ENCODE measurements at regions not wholly inside any gene's neighbourhood (a gene's known extent, or its start where the extent isn't known, plus 50 kb on each side); places are given as distances from the start of the nearest gene placed in this dataset.

DNA sequence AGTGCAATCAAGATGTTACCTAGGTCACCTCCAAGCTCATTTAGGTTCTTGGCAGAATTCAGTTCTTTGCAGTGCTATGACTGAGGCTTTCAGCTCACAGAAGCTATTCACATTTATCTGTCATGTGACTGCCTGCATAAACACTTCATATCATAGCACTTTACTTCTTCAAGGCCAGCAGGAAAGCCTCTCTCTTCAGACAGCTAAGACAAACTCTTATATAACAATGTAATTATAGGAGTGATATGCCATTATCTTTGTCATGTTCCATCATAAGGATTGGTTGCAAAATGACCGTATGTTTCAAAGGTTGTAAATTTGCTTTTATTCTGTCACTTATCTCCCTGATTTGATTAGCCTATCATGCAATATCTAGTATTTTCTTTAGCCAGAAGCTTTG lies 78.8 kb upstream of the TMEM196 start:
- H3K27ac ChIP-seq, result no peak overlapping the region
- no peaks in the 10 kb centered on the region for H3K27me3 ChIP-seq
- no peak for TF ChIP-seq POLR2A (IDR thresholded peaks at IDR 0.05)
- TF ChIP-seq, protein P1, sequence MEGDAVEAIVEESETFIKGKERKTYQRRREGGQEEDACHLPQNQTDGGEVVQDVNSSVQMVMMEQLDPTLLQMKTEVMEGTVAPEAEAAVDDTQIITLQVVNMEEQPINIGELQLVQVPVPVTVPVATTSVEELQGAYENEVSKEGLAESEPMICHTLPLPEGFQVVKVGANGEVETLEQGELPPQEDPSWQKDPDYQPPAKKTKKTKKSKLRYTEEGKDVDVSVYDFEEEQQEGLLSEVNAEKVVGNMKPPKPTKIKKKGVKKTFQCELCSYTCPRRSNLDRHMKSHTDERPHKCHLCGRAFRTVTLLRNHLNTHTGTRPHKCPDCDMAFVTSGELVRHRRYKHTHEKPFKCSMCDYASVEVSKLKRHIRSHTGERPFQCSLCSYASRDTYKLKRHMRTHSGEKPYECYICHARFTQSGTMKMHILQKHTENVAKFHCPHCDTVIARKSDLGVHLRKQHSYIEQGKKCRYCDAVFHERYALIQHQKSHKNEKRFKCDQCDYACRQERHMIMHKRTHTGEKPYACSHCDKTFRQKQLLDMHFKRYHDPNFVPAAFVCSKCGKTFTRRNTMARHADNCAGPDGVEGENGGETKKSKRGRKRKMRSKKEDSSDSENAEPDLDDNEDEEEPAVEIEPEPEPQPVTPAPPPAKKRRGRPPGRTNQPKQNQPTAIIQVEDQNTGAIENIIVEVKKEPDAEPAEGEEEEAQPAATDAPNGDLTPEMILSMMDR (IDR thresholded peaks at IDR 0.05), result no peak
- no peak overlapping the region for H3K4me3 ChIP-seq
- H3K4me1 ChIP-seq, result no peaks in the 10 kb centered on the region
- no peak for DNase-seq
- 40 to 44% methylated on average over 1 of the region's 1 CpG for WGBS, 2 donors
- H3K36me3 ChIP-seq (ENCODE audit: low read depth, missing control alignments), result no peaks in the 10 kb centered on the region
- intact Hi-C loops (cut with DNase I; ENCODE audit: low total_unique reads), result no loop called here
- H3K9me3 ChIP-seq, result no peaks in the 10 kb centered on the region

DNA sequence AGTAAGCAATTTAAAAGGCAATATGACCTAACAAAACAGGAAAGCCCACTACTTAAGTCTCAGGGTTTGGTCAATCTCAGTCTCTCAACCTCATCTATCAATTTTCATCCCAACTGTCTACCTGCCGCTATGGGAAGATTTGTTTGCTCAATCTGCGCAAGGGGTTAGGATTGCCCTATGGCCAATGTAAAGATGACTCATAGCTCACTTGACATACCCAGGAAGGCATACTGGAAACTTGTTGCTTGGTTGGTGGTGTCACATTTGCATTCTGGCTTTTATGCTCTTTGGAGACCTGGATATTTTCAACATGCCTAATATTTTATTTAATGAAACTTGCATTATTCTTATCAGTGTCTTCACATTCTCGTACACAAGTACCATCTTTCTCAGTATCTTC lies 78.1 kb upstream of the TMEM196 start:
- TF ChIP-seq POLR2A (IDR thresholded peaks at IDR 0.05), result no peak
- TF ChIP-seq, protein P1 (IDR thresholded peaks at IDR 0.05), result no peak
- DNase-seq, result no peak
- WGBS, 2 donors, result 83 to 89% methylated on average over 3 of the region's 3 CpGs
- intact Hi-C loops (cut with DNase I; ENCODE audit: low total_unique reads), result no loop called here
- H3K4me1 ChIP-seq, result no peaks in the 10 kb centered on the region
- no peaks in the 10 kb centered on the region for H3K27me3 ChIP-seq
- no peaks in the 10 kb centered on the region for H3K9me3 ChIP-seq
- no peak overlapping the region for H3K27ac ChIP-seq
- H3K4me3 ChIP-seq, result no peak overlapping the region
- no peaks in the 10 kb centered on the region for H3K36me3 ChIP-seq (ENCODE audit: low read depth, missing control alignments)

DNA sequence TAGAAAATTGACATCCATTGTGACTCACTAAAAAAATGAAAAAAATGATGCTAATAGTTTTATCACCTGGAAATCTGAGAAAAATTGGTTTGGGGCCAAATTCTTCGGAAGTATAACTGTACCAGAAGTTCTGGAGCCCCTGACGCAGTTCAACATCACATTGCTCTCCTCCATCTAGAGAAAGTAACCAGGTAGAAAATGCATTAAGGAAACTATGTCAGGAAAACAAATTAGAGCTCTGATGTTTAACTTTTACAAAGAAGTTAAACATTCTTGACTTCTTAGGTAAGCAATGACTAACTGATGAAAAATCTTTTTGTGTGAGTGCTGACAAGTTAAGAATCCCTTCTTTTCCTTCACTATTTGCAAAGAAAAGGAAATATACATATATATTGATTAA lies 61.1 kb upstream of the TMEM196 start:
- no peaks in the 10 kb centered on the region for H3K9me3 ChIP-seq
- no peaks in the 10 kb centered on the region for H3K36me3 ChIP-seq (ENCODE audit: low read depth, missing control alignments)
- no peaks in the 10 kb centered on the region for H3K27me3 ChIP-seq
- intact Hi-C loops (cut with DNase I; ENCODE audit: low total_unique reads), result no loop called here
- TF ChIP-seq POLR2A (IDR thresholded peaks at IDR 0.05), result no peak
- TF ChIP-seq, protein P1 (IDR thresholded peaks at IDR 0.05), result no peak
- 86 to 90% methylated on average over 2 of the region's 2 CpGs for WGBS, 2 donors
- no peak overlapping the region for H3K4me3 ChIP-seq
- H3K27ac ChIP-seq, result no peak overlapping the region
- H3K4me1 ChIP-seq, result no peaks in the 10 kb centered on the region
- no peak for DNase-seq

DNA sequence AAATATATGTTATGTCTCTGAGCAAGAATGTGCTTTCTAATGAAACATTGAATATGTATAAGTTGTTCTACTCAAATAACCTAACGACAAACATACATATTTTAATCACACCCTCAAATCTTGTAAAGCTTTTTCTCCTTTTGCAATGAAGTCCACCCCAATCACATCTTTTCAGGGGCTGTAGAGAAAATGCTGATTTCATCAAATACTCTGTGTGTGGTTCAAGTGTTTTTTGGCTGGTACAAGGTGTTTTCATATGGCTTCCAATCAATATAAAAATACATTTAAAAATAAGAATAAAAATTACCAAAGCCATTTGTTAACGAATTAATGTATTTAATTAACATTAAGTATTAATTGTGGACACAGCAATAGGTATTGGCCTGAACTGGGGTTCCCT lies 57.2 kb upstream of the TMEM196 start:
- H3K9me3 ChIP-seq, result no peaks in the 10 kb centered on the region
- 77% methylated on average over 2 of the region's 2 CpGs for WGBS, 2 donors
- intact Hi-C loops (cut with DNase I; ENCODE audit: low total_unique reads), result no loop called here
- TF ChIP-seq, protein P1 (IDR thresholded peaks at IDR 0.05), result no peak
- no peak for TF ChIP-seq POLR2A (IDR thresholded peaks at IDR 0.05)
- DNase-seq, result no peak
- no peak overlapping the region for H3K27ac ChIP-seq
- no peaks in the 10 kb centered on the region for H3K36me3 ChIP-seq (ENCODE audit: low read depth, missing control alignments)
- H3K4me3 ChIP-seq, result no peak overlapping the region
- H3K27me3 ChIP-seq, result no peaks in the 10 kb centered on the region
- H3K4me1 ChIP-seq, result no peaks in the 10 kb centered on the region
